ENCODE measurements at regions not wholly inside any gene's neighbourhood (a gene's known extent, or its start where the extent isn't known, plus 50 kb on each side); places are given as distances from the start of the nearest gene placed in this dataset.

GRCh38 chrX:142134533-142134932 is 70.6 kb downstream of the MAGEC2 start:
- TF ChIP-seq CTCF (conservative IDR thresholded peaks at IDR 0.05 in 1 of 2, IDR thresholded peaks at IDR 0.05 in 1 of 2; ENCODE audit: extremely low read depth in 1 of 2, insufficient read depth in 1 of 2, low read depth in 1 of 2, low read length in 2 of 2) (no peak), EZH2 (IDR thresholded peaks at IDR 0.05; ENCODE audit: borderline replicate concordance, low read length) (no peak)

Data from mammary epithelial cell (primary cell).